Choroid plexus epithelial cell (primary cell): ENCODE measurements at regions not wholly inside any gene's neighbourhood (a gene's known extent, or its start where the extent isn't known, plus 50 kb on each side); places are given as distances from the start of the nearest gene placed in this dataset.

Experiments
- DNase-seq: peaks from one replicate; pipeline ENCODE4 v3.0.0-alpha.2; 2010; ENCODE audit warnings: low read depth
- H3K4me3 ChIP-seq: 2 replicates; pipeline ENCODE4 v1.5.1; 2011; ENCODE audit warnings: low read depth, mild to moderate bottlenecking, control low read depth, low read length, moderate library complexity
- CTCF ChIP-seq: conservative IDR thresholded peaks from 2 replicates; pipeline ENCODE4 v1.5.1; 2011; ENCODE audit warnings: low read depth, mild to moderate bottlenecking, control low read depth, inconsistent platforms, low read length, moderate library complexity

GRCh38 chr1:194537521-194537920 is 1351.1 kb upstream of the B3GALT2 start:
- no peak overlapping the region for H3K4me3 ChIP-seq
- TF ChIP-seq CTCF: no peak
- DNase-seq: no peak

- DNase-seq: peak; percentile 1
- TF ChIP-seq CTCF: no peak
Measured at GRCh38 chr1:194535369-194535768, 1349.0 kb upstream of the B3GALT2 start.

DNA sequence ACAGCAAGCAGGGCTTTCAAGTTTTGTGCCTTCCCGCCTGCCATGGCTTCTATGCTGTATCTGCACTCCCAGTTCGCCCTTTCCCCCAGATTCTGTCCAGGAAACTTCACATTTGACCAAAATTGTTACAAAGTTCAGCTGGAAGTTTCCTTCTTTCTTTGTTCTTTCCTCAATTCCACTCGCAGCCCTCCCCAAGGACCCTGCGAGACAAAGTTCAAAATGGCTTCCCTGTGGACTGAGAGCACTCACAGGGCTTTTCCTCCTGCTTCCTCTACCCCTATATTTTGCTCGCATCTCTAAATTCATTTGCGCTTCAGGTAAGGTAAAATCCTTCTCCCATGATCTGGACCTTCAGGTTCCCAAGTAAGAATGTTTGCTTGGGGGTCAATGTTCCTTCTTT is 1348.4 kb upstream of the B3GALT2 start:
- DNase-seq: no peak
- no peak for TF ChIP-seq CTCF

More at GRCh38 chr1:194535369-194535768, 1349.0 kb upstream of the B3GALT2 start:
- H3K4me3 ChIP-seq: no peak overlapping the region

DNA sequence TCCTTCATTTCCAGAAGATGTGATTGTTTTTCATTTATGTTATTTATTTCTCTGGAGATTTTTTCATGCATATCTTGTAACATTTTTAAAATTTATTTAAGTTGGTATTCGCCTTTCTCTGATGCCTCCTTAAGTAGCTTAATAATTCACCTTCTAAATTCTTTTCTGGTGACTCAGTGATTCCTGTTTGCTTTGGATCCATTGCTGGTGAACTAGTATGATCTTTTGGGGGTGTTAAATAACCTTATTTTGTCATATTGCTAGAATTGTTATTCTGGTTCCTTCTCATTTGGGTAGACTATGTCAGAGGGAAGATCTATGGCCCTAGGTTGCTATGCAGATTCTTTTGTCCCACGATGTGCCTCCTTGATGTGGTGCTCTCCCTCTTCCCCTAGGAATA is 1347.2 kb upstream of the B3GALT2 start:
- peak; percentile 10 for DNase-seq
- no peak overlapping the region for H3K4me3 ChIP-seq
- TF ChIP-seq CTCF: no peak

More for the DNA sequence above, 1348.4 kb upstream of the B3GALT2 start:
- no peak overlapping the region for H3K4me3 ChIP-seq

DNA sequence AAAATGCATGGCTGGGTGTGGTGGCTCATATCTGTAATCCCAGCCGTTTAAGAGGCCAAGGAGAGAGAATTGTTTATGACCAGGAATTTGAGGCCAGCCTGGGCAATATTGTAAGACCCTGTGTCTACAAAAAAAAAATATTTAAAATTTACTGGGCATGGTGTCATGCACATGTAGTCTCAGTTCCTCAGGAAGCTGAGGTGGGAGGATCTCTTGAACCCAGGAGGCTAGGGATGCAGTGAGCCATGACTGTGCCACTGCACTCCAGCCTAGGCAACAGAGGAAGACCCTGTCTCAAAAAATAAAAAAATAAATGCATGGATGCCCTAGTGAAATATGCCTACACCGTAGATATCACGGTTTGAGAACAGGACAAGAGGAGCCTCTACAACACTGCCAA is 1331.2 kb upstream of the B3GALT2 start:
- no peak overlapping the region for H3K4me3 ChIP-seq
- no peak for TF ChIP-seq CTCF
- no peak for DNase-seq

DNA sequence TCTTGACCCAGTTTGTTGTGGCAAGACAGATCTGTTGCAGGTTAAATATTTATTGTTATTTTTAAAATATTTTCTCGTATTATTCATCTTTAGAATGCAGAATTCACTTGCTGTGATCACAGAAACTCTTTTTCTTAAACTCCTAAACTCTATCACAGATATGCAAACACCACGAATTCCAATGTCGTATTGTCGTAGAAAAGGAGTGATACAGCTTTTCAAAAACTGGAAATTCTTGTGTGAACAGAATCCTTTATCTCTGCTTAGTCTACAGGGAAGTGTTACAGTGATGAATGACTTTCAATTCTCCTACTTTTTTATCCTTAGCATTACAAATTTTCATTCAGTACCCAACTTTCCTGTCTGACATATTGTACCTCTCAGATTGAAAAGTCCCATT is 1329.5 kb upstream of the B3GALT2 start:
- TF ChIP-seq CTCF: no peak
- no peak for DNase-seq
- H3K4me3 ChIP-seq: no peak overlapping the region

GRCh38 chr1:194512957-194513356 is 1326.5 kb upstream of the B3GALT2 start:
- no peak for TF ChIP-seq CTCF
- H3K4me3 ChIP-seq: no peak overlapping the region
- no peak for DNase-seq
